Stimulated activated naive CD4-positive, alpha-beta T cell treated with Interleukin-2 at 50 U/mL for 16 hours (primary cell): ENCODE measurements at regions not wholly inside any gene's neighbourhood (a gene's known extent, or its start where the extent isn't known, plus 50 kb on each side); places are given as distances from the start of the nearest gene placed in this dataset.

Experiments used
- DNase-seq: peaks from one replicate; lab custom pipeline; 2025; lab: John Stamatoyannopoulos, UW

- no peak for DNase-seq
Measured at GRCh38 chr6:21997119-21998037, 299.5 kb downstream of the PRL start.

GRCh38 chr6:21998582-21998981, 298.3 kb downstream of the PRL start:
- DNase-seq: no peak

- DNase-seq: no peak
Measured at GRCh38 chr6:21999012-21999528, 297.8 kb downstream of the PRL start.

GRCh38 chr6:21999741-22000140, 297.1 kb downstream of the PRL start:
- no peak for DNase-seq

GRCh38 chr6:22001396-22002027, 295.3 kb downstream of the PRL start:
- DNase-seq: no peak

GRCh38 chr6:22003287-22003686, 293.5 kb downstream of the PRL start:
- no peak for DNase-seq

- DNase-seq: no peak
Measured at GRCh38 chr6:22006795-22007194, 290.0 kb downstream of the PRL start.

- DNase-seq: no peak
Measured at GRCh38 chr6:22007469-22007868, 289.4 kb downstream of the PRL start.

- DNase-seq: no peak
Measured at GRCh38 chr6:22008248-22008836, 288.5 kb downstream of the PRL start.

GRCh38 chr6:22010102-22010501, 286.7 kb downstream of the PRL start:
- DNase-seq: no peak

- DNase-seq: no peak
Measured at GRCh38 chr6:22015216-22015615, 281.6 kb downstream of the PRL start.

GRCh38 chr6:22015944-22016343, 280.9 kb downstream of the PRL start:
- DNase-seq: no peak

GRCh38 chr6:22017272-22017671, 279.6 kb downstream of the PRL start:
- no peak for DNase-seq

- no peak for DNase-seq
Measured at GRCh38 chr6:22017766-22018165, 279.1 kb downstream of the PRL start.

GRCh38 chr6:22019857-22020256, 277.0 kb downstream of the PRL start:
- DNase-seq: no peak

- DNase-seq: no peak
Measured at GRCh38 chr6:22020299-22021003, 276.4 kb downstream of the PRL start.

- no peak for DNase-seq
Measured at GRCh38 chr6:22021966-22022365, 274.9 kb downstream of the PRL start.

GRCh38 chr6:22023937-22024336, 272.9 kb downstream of the PRL start:
- DNase-seq: no peak

- no peak for DNase-seq
Measured at GRCh38 chr6:22024973-22025467, 271.8 kb downstream of the PRL start.

GRCh38 chr6:22025468-22026163, 271.2 kb downstream of the PRL start:
- DNase-seq: no peak

GRCh38 chr6:22026164-22026678, 270.6 kb downstream of the PRL start:
- DNase-seq: no peak
